Pancreas (tissue), 10 donors: ENCODE measurements at regions not wholly inside any gene's neighbourhood (a gene's known extent, or its start where the extent isn't known, plus 50 kb on each side); places are given as distances from the start of the nearest gene placed in this dataset.

Experiments
- ATAC-seq, 4 donors: fragments of 200-7000 bp; cut with Tn5 transposase; one replicate each; pipeline versions ENCODE4 v1.8.0 to v1.9.1; 2020; ENCODE audit warnings: mild to moderate bottlenecking in 4 of 4, moderate library complexity in 4 of 4
- DNase-seq, 6 donors: peaks; one replicate each; pipeline ENCODE4 v3.0.0-alpha.2; 2020
- FAIRE-seq: peaks from 2 replicates; lab custom pipeline; 2012; peaks lifted over from hg19 to GRCh38; lab: Jason Lieb, UNC
- H3K27ac ChIP-seq, 4 donors: fragments of 200-600 bp; sonication (generic); 1 replicate in 3 of 4; 2 replicates in 1 of 4; pipeline versions ENCODE4 v1.5.0 to v1.8.0; 2020
- H3K27me3 ChIP-seq, 4 donors: fragments of 200-600 bp; one replicate each; pipeline ENCODE4 v1.8.0; 2021
- H3K36me3 ChIP-seq, 3 donors: fragments of 200-600 bp; sonication (generic) in 1 of 3; one replicate each; pipeline versions ENCODE4 v1.5.0 to v1.8.0; 2020 to 2021
- H3K4me1 ChIP-seq, 3 donors: fragments of 200-600 bp; one replicate each; pipeline ENCODE4 v1.8.0; 2021
- H3K4me3 ChIP-seq, 4 donors: fragments of 200-600 bp; sonication (generic) in 2 of 4; one replicate each; pipeline versions ENCODE4 v1.5.0 to v1.8.0; 2020 to 2021
- H3K9me3 ChIP-seq, 4 donors: fragments of 200-600 bp; one replicate each; pipeline ENCODE4 v1.8.0; 2021
- CTCF ChIP-seq, 4 donors: fragments of 200-600 bp; sonication (generic) in 3 of 4; IDR thresholded peaks; one replicate each; pipeline versions ENCODE4 v1.5.0 to v1.8.0; 2021; ENCODE audit warnings: antibody characterized with exemption in 4 of 4
- WGBS, 2 donors: extraction: QIAGEN DNeasy Blood & Tissue Kit; methylation state at CpG; one replicate each; pipeline ENCODE4 v1.1.7; 2013; 5-methylcytosine and 5-hydroxymethylcytosine counted together
- intact Hi-C, 3 donors: fragments of 100-400 bp; cut with DNase I; formaldehyde crosslinking; loops; one replicate each; pipeline versions ENCODE4 v1.11.1 to v1.14.2; 2022
- donor health status: healthy with polysubstance abuse.
- donor health status: DM: no; HTN: no; CAD: no; lungs with moderate emphysema.
- donor health status: DM: no; HTN: no; CAD: no.
- donor health status: control.
- donor health status: control.
- donor health status: Bipolar disorder and iron deficiency.
- donor health status: DM: yes; HTN: yes; CAD: no.
- donor health status: DM: no; HTN: no; CAD: no.
- donor health status: DM: no; HTN: no; CAD: no.
- donor health status: DM: yes; HTN: yes; CAD: no.

- intact Hi-C loops: no loop called here
- no peaks in the 10 kb centered on the region for H3K36me3 ChIP-seq
- H3K27me3 ChIP-seq: no peaks in the 10 kb centered on the region
- H3K4me1 ChIP-seq: no peaks in the 10 kb centered on the region
- FAIRE-seq (no peak), DNase-seq (no peak), ATAC-seq (no peak)
- TF ChIP-seq CTCF (IDR thresholded peaks at IDR 0.05): no peak
- H3K4me3 ChIP-seq: no peak overlapping the region
- no peak overlapping the region for H3K27ac ChIP-seq
- H3K9me3 ChIP-seq: no peaks in the 10 kb centered on the region
Observed at GRCh38 chr11:36877149-36877548, 279.1 kb upstream of the RAG2 start.

GRCh38 chr11:36876266-36876665, 278.2 kb upstream of the RAG2 start:
- TF ChIP-seq CTCF (IDR thresholded peaks at IDR 0.05): no peak
- intact Hi-C loops: no loop called here
- no peak for DNase-seq

GRCh38 chr11:36874291-36874690, 276.3 kb upstream of the RAG2 start:
- no peak for ATAC-seq
- WGBS, 2 donors: 50 to 51% methylated on average over 4 of the region's 4 CpGs
- Histone ChIP-seq H3K9me3 (no peaks in the 10 kb centered on the region), H3K27ac (no peak overlapping the region), H3K4me1 (no peaks in the 10 kb centered on the region), H3K4me3 (no peak overlapping the region), H3K27me3 (no peaks in the 10 kb centered on the region), H3K36me3 (no peaks in the 10 kb centered on the region)
- FAIRE-seq: no peak
- no peak for TF ChIP-seq CTCF (IDR thresholded peaks at IDR 0.05)
- intact Hi-C loops: no loop called here
- no peak for DNase-seq

More at GRCh38 chr11:36876266-36876665, 278.2 kb upstream of the RAG2 start:
- no peak for FAIRE-seq
- H3K4me1 ChIP-seq: no peaks in the 10 kb centered on the region
- no peaks in the 10 kb centered on the region for H3K36me3 ChIP-seq
- no peaks in the 10 kb centered on the region for H3K9me3 ChIP-seq
- H3K27me3 ChIP-seq: no peaks in the 10 kb centered on the region
- H3K4me3 ChIP-seq: no peak overlapping the region
- 0 to 10% methylated on average over 1 of the region's 1 CpG for WGBS, 2 donors
- H3K27ac ChIP-seq: no peak overlapping the region
- ATAC-seq: no peak

- H3K27ac ChIP-seq: no peak overlapping the region
- H3K4me3 ChIP-seq: no peak overlapping the region
- WGBS, 2 donors: 21 to 24% methylated on average over 3 of the region's 3 CpGs
- H3K27me3 ChIP-seq: no peaks in the 10 kb centered on the region
- DNase-seq (no peak), FAIRE-seq (no peak), ATAC-seq (no peak)
- TF ChIP-seq CTCF (IDR thresholded peaks at IDR 0.05): no peak
- no peaks in the 10 kb centered on the region for H3K4me1 ChIP-seq
- intact Hi-C loops: no loop called here
- no peaks in the 10 kb centered on the region for H3K9me3 ChIP-seq
- no peaks in the 10 kb centered on the region for H3K36me3 ChIP-seq
Observed at GRCh38 chr11:36870361-36870760, 272.3 kb upstream of the RAG2 start.

- Histone ChIP-seq H3K4me1 (no peaks in the 10 kb centered on the region), H3K9me3 (no peaks in the 10 kb centered on the region), H3K27ac (no peak overlapping the region), H3K36me3 (no peaks in the 10 kb centered on the region), H3K4me3 (no peak overlapping the region), H3K27me3 (no peaks in the 10 kb centered on the region)
- intact Hi-C loops: no loop called here
- 56 to 70% methylated on average over 5 of the region's 5 CpGs for WGBS, 2 donors
- FAIRE-seq (no peak), ATAC-seq (no peak), DNase-seq (no peak)
- no peak for TF ChIP-seq CTCF (IDR thresholded peaks at IDR 0.05)
Observed at GRCh38 chr11:36868380-36868779, 270.3 kb upstream of the RAG2 start.
